K562 (cell line): ENCODE measurements at regions not wholly inside any gene's neighbourhood (a gene's known extent, or its start where the extent isn't known, plus 50 kb on each side); places are given as distances from the start of the nearest gene placed in this dataset.

ENCODE experiments used
- CTCF ChIP-seq, 3 experiments: IDR thresholded peaks in 2 of 3; conservative IDR thresholded peaks in 1 of 3; 2 replicates each; pipeline ENCODE4 v1.5.1; 2011 to 2012; ENCODE audit warnings: low read length in 3 of 3, mild to moderate bottlenecking in 3 of 3, control low read depth in 2 of 3, improper control_type of control experiment in 1 of 3, inconsistent platforms in 1 of 3, low read depth in 1 of 3, mixed read lengths in 1 of 3, moderate library complexity in 1 of 3; ENCODE audit not compliant: insufficient read depth in 2 of 3
- MXI1 ChIP-seq: IDR thresholded peaks from 2 replicates; pipeline ENCODE4 v1.6.1; 2011; ENCODE audit warnings: low read depth, mild to moderate bottlenecking, improper control_type of control experiment, low read length
- TAF7 ChIP-seq: fragments of 450-650 bp; IDR thresholded peaks from 2 replicates; pipeline ENCODE4 v1.6.1; 2016; ENCODE audit warnings: missing genetic modification characterization, missing compliant biosample characterization

DNA sequence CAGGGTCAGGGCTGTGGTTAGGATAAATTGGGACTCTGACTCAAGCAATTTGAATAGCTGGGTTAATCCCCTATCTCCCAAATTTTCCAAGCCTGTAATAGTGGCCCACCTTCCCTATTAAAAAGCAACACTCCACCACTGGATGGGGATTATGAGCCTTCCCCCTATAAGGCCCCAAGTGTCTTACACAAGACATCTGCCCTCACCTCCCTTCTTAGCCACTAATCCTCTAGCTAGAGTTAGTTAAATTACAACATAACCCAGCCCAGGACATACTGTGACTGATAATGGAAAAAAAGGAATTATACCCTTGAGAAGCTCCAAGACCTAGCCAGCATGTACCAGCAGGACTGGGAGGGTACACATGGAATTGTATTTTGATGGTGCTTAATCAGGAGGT, 190.4 kb downstream of the NRP2 start:
- TF ChIP-seq MXI1 (no peak), CTCF (IDR thresholded peaks at IDR 0.05 in 2 of 3, conservative IDR thresholded peaks at IDR 0.05 in 1 of 3; ENCODE audit: insufficient read depth in 2 of 3, low read depth in 1 of 3, low read length in 3 of 3) (no peak), TAF7 (tag) (no peak)
